HG02884 (cell line): ENCODE measurements at regions not wholly inside any gene's neighbourhood (a gene's known extent, or its start where the extent isn't known, plus 50 kb on each side); places are given as distances from the start of the nearest gene placed in this dataset.
"Not testable (repeated sequence)": the region's sequence is repeated elsewhere in the genome, so short reads cannot be mapped to it uniquely, and the experiment has no call there.

ENCODE experiments used
- ATAC-seq: cut with Tn5 transposase; IDR thresholded peaks from one replicate; pipeline ENCODE4 v1.9.1; 2021; ENCODE audit warnings: mild to moderate bottlenecking, moderate library complexity; ENCODE audit not compliant: unreplicated experiment

GRCh38 chr20:19110285-19110684, 102.2 kb upstream of the SLC24A3 start:
- no peak for ATAC-seq

- no peak for ATAC-seq
Measured at GRCh38 chr20:19110881-19111460, 101.5 kb upstream of the SLC24A3 start.

- no peak for ATAC-seq
Measured at GRCh38 chr20:19112828-19113227, 99.6 kb upstream of the SLC24A3 start.

- ATAC-seq = no peak
Measured at GRCh38 chr20:19113343-19113930, 99.0 kb upstream of the SLC24A3 start.

GRCh38 chr20:19114410-19114809, 98.0 kb upstream of the SLC24A3 start:
- no peak for ATAC-seq

- ATAC-seq = no peak
Measured at GRCh38 chr20:19115581-19115980, 96.9 kb upstream of the SLC24A3 start.

GRCh38 chr20:19120011-19120410, 92.4 kb upstream of the SLC24A3 start:
- ATAC-seq = no peak

GRCh38 chr20:19120569-19120968, 91.9 kb upstream of the SLC24A3 start:
- ATAC-seq = no peak

GRCh38 chr20:19121463-19121862, 91.0 kb upstream of the SLC24A3 start:
- no peak for ATAC-seq

GRCh38 chr20:19121916-19122315, 90.5 kb upstream of the SLC24A3 start:
- ATAC-seq = no peak

GRCh38 chr20:19122395-19122794, 90.0 kb upstream of the SLC24A3 start:
- no peak for ATAC-seq

GRCh38 chr20:19125508-19125907, 86.9 kb upstream of the SLC24A3 start:
- no peak for ATAC-seq

GRCh38 chr20:19129306-19129705, 83.1 kb upstream of the SLC24A3 start:
- no peak for ATAC-seq

- ATAC-seq = no peak
Measured at GRCh38 chr20:19129976-19130612, 82.3 kb upstream of the SLC24A3 start.

GRCh38 chr20:19130613-19130984, 81.8 kb upstream of the SLC24A3 start:
- ATAC-seq = no peak

- ATAC-seq = no peak
Measured at GRCh38 chr20:19137641-19138040, 74.8 kb upstream of the SLC24A3 start.

GRCh38 chr20:19138758-19139157, 73.7 kb upstream of the SLC24A3 start:
- no peak for ATAC-seq

- ATAC-seq = not testable (repeated sequence)
Measured at GRCh38 chr20:19139584-19139983, 72.9 kb upstream of the SLC24A3 start.

- no peak for ATAC-seq
Measured at GRCh38 chr20:19141998-19142397, 70.4 kb upstream of the SLC24A3 start.

- no peak for ATAC-seq
Measured at GRCh38 chr20:19143890-19144289, 68.6 kb upstream of the SLC24A3 start.

GRCh38 chr20:19161336-19161735, 51.1 kb upstream of the SLC24A3 start:
- ATAC-seq = no peak
